ENCODE measurements at regions not wholly inside any gene's neighbourhood (a gene's known extent, or its start where the extent isn't known, plus 50 kb on each side); places are given as distances from the start of the nearest gene placed in this dataset.
A peak's percentile ranks its signal among the peaks of the same experiment; 100 is the strongest.
"Not testable (repeated sequence)": the region's sequence is repeated elsewhere in the genome, so short reads cannot be mapped to it uniquely, and the experiment has no call there.

GRCh38 chr4:14317351-14317750 lies 684.9 kb upstream of the CPEB2 start:
- DNase-seq (ENCODE audit: low read depth): no peak

DNA sequence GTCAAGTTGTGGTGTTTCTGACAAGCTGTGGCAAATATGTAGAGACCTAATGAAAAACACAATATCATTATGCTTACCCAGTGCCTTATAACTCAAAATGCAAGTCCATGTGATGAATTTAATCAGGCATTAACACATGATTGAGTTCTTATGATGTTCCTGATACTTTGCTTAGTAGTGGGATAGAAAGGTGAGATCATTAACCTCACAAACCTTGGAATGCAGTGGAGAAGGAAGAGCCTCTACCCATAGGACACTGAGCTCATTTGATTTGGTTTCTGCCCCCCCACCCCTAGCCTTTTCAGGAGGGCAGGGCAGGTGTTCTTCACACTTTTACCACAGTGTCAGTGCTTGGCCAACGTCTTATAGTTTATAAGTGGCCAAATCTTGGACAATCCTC lies 683.6 kb upstream of the CPEB2 start:
- DNase-seq (ENCODE audit: low read depth): no peak

- DNase-seq (ENCODE audit: low read depth): no peak
These were observed 680.6 kb upstream of the CPEB2 start for GRCh38 chr4:14321723-14322122.

GRCh38 chr4:14323191-14323590 lies 679.1 kb upstream of the CPEB2 start:
- DNase-seq (ENCODE audit: low read depth): no peak

DNA sequence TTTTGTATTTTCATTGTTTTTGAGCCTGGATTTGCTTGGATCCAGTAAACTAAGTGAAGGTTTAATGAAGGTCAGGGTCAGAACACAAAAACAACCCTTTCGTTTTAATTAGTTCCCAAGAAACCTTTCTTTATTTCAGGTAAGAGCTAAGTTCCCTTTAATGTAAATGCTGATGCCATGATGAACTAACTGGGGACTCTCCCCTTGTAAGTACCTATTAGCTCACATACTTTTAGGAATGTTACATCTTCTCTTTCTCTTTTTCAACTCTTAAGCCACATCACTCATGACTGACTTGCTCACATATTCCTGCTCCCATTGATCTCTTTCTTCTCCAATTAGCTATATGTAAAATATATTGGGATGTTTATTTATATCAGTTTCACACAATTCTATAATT lies 673.1 kb upstream of the CPEB2 start:
- DNase-seq (ENCODE audit: low read depth): no peak

GRCh38 chr4:14333616-14334015 lies 668.7 kb upstream of the CPEB2 start:
- no peak for DNase-seq (ENCODE audit: low read depth)

DNA sequence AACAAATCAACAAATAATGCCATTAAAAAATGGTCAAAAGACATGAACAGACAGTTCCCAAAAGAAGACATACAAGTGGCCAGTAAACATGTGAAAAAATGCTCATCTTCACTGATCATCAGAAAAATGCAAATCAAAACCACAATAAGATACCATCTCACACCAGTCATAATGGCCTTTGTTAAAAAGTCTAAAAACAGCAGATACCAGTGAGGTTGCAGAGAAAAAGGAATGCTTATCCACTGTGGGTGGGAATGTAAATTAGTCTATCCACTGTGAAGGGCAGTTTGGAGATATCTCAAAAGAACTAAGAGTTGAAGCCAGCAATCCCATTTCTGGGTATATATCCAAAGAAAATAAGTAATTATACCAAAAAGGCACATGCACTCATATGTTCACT lies 668.1 kb upstream of the CPEB2 start:
- no peak for DNase-seq (ENCODE audit: low read depth)

DNA sequence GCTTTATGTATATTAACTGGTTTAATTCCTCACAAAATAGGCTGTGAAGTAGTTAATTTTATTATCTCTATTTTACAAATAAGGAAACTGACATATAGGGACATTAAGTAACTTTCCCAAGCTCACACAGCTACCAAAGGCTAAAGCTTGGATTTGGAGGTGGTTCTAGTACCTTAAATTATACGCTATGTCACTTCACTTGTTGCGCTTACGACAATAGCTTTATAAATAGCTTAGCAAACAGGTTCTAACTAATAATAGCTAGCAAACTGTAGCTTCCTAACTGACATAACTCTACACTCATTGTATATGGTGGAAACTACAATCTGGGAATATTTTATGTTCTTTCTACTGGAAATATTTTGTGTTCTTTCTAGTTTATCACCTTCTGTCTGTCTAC lies 666.4 kb upstream of the CPEB2 start:
- DNase-seq (ENCODE audit: low read depth): no peak

DNA sequence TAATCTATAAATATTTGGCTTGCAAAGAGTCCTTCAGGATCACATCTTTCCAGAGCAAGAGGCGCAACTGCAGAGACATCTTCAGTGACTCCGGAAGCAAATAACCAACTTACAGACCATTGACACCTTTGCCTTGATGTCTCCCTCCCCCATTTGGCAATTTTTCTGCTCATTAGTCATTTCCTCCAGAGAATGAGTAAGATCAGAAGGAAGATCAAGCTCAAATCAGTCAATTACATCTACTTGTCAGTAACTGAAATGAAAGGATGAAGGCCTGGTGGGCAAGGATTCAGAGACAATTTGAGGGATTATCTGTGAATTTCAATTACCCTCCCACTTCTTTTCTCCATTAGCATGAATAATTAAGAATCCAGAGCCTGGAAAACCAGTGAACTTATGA lies 665.6 kb upstream of the CPEB2 start:
- peak; percentile 5 for DNase-seq (ENCODE audit: low read depth)

GRCh38 chr4:14337892-14338584 lies 664.2 kb upstream of the CPEB2 start:
- no peak for DNase-seq (ENCODE audit: low read depth)

- DNase-seq (ENCODE audit: low read depth): no peak
These were observed 663.6 kb upstream of the CPEB2 start for GRCh38 chr4:14338585-14339265.

DNA sequence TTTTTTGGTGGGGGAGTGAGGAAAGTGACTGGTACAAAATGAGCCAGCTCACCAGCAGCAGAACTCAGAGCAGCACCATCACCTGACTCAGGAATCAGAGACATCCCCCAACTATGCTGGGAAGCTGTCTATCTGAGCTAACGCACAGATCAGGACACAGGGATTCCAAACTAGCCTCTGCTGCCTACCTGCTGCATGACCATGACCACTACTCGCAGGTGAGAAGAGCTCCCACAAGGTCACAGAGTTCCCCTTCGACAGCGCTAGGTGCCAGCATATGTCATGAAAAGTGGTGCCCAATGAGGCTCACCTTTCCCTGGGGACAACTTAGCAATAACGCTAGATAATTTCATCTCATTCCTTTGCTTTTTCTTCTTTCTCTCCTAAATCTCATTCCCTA lies 662.6 kb upstream of the CPEB2 start:
- DNase-seq (ENCODE audit: low read depth): no peak

DNA sequence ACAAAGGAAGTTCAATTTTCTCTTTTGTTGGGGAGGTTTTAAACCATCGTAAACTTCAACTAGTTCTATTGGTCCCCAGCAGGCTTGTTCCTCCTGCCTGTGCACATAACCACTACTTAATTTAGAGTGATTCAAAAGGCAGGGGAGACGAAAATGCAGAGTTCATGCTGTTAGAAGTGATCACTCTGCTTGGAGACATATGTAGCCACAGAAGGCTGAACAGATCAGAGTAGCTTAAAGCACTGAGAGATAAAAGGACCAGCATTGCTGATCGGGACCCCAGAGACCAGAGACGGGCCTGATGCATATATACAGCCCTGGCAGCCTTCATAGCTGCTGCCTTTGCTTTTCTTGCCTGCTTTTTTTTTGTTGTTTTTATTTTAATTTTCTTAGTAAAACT lies 662.0 kb upstream of the CPEB2 start:
- DNase-seq (ENCODE audit: low read depth): no peak

DNA sequence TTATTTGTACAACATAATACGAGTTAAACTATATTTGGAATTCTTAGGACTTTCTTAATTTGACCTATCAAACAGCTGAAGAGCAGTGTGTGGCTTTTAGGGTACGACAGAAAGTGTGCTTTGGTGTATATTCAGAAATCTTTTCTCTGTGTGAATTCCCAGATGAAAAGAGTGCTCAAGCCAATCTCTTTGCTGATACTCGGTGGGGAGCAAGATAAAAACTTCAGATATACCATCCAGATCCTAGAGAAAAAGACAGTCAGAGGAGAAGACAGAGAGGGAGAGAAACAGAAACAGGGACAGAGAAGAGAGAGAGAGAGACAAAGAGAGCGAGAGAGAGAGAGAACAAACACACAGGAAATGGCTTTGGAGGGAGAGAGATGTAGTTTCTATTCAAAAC lies 658.3 kb upstream of the CPEB2 start:
- DNase-seq (ENCODE audit: low read depth): no peak

DNA sequence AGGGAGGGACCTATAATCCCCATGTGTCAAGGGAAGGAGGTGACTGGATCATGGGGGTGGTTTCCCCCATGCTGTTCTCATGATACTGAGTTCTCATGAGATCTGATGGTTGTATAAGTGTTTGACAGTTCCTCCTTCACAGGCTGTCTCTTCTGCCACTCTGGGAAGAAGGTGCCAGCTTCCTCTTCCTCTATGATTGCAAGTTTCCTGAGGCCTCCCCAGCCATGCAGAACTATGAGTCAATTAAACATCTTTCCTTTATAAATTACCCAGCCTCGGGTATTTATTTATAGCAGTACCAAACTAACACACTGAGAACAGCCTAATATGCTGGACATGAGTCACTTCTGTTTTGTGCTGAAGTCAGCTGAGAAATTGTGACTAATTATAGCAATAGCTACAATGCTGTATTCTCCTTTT lies 656.9 kb upstream of the CPEB2 start:
- peak; percentile 11 for DNase-seq (ENCODE audit: low read depth)

GRCh38 chr4:14347526-14347925 lies 654.8 kb upstream of the CPEB2 start:
- no peak for DNase-seq (ENCODE audit: low read depth)

DNA sequence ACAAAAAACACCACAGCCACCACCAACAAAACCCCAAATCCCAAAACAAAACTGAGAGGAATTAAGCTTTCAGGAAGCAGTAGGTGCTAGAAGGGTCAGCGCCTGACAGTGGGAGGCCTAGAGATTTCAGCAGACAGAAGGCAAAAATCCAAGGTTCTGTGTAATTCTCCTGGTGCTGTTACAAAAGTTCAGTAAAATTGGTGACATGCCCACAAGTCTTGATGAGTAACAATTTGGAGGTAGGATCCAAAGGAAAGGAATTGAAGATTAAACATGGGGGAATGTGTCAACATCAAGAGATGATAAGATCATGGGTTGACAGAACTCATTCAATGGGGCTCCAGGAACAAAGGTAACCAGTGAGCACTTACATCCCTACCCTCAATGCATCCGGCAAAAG lies 653.8 kb upstream of the CPEB2 start:
- no peak for DNase-seq (ENCODE audit: low read depth)

- not testable (repeated sequence) for DNase-seq (ENCODE audit: low read depth)
These were observed 643.6 kb upstream of the CPEB2 start for GRCh38 chr4:14358544-14359160.

GRCh38 chr4:14359991-14360390 lies 642.3 kb upstream of the CPEB2 start:
- no peak for DNase-seq (ENCODE audit: low read depth)

- no peak for DNase-seq (ENCODE audit: low read depth)
These were observed 641.2 kb upstream of the CPEB2 start for GRCh38 chr4:14361084-14361483.

DNA sequence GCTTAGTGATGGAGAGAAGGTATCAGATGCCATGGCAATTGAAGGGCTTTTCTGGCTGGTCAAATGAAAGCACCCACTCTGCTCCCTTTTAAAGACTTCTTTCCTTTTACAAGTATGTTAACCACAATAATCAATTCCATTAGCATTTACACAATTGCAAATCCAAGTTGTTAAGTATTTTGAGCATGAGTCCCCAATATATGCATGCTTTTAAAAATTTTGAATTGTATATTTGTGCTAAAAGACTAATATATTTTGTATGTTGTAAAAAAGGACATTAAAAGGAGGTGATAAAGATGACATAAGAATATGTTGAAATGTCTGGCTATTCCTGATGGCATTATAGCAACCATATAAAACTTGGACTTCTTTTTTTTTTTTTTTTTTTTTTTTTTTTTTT lies 639.9 kb upstream of the CPEB2 start:
- DNase-seq (ENCODE audit: low read depth): no peak

GRCh38 chr4:14364953-14365536 lies 637.2 kb upstream of the CPEB2 start:
- no peak for DNase-seq (ENCODE audit: low read depth)

GRCh38 chr4:14368391-14368790 lies 633.9 kb upstream of the CPEB2 start:
- no peak for DNase-seq (ENCODE audit: low read depth)
